ENCODE measurements at regions not wholly inside any gene's neighbourhood (a gene's known extent, or its start where the extent isn't known, plus 50 kb on each side); places are given as distances from the start of the nearest gene placed in this dataset.

GRCh38 chr14:98280436-98280835 is 991.6 kb downstream of the BCL11B start:
- no peak for DNase-seq

GRCh38 chr14:98288825-98289224 is 983.2 kb downstream of the BCL11B start:
- no peak for DNase-seq

- DNase-seq: no peak
These were observed 981.4 kb downstream of the BCL11B start for GRCh38 chr14:98290596-98290995.

GRCh38 chr14:98292191-98292590 is 979.8 kb downstream of the BCL11B start:
- DNase-seq: no peak

GRCh38 chr14:98293576-98293975 is 978.4 kb downstream of the BCL11B start:
- no peak for DNase-seq

GRCh38 chr14:98296895-98297294 is 975.1 kb downstream of the BCL11B start:
- no peak for DNase-seq

- DNase-seq: no peak
These were observed 974.4 kb downstream of the BCL11B start for GRCh38 chr14:98297567-98297966.

GRCh38 chr14:98298481-98299244 is 973.3 kb downstream of the BCL11B start:
- no peak for DNase-seq

GRCh38 chr14:98301681-98302080 is 970.3 kb downstream of the BCL11B start:
- no peak for DNase-seq

- DNase-seq: no peak
These were observed 967.4 kb downstream of the BCL11B start for GRCh38 chr14:98304574-98304973.

- DNase-seq: no peak
These were observed 962.4 kb downstream of the BCL11B start for GRCh38 chr14:98309591-98309990.

- DNase-seq: no peak
These were observed 960.0 kb downstream of the BCL11B start for GRCh38 chr14:98312006-98312405.

- no peak for DNase-seq
These were observed 950.2 kb downstream of the BCL11B start for GRCh38 chr14:98321841-98322240.

GRCh38 chr14:98323836-98324235 is 948.2 kb downstream of the BCL11B start:
- no peak for DNase-seq

GRCh38 chr14:98325761-98326160 is 946.2 kb downstream of the BCL11B start:
- no peak for DNase-seq

GRCh38 chr14:98328496-98328895 is 943.5 kb downstream of the BCL11B start:
- DNase-seq: no peak

- no peak for DNase-seq
These were observed 937.8 kb downstream of the BCL11B start for GRCh38 chr14:98334186-98334585.

GRCh38 chr14:98341211-98341610 is 930.8 kb downstream of the BCL11B start:
- no peak for DNase-seq

- no peak for DNase-seq
These were observed 926.8 kb downstream of the BCL11B start for GRCh38 chr14:98345161-98345560.

GRCh38 chr14:98347686-98348085 is 924.3 kb downstream of the BCL11B start:
- DNase-seq: no peak

- no peak for DNase-seq
These were observed 923.5 kb downstream of the BCL11B start for GRCh38 chr14:98348505-98348904.

GRCh38 chr14:98350213-98350612 is 921.8 kb downstream of the BCL11B start:
- no peak for DNase-seq

GRCh38 chr14:98364961-98365360 is 907.0 kb downstream of the BCL11B start:
- no peak for DNase-seq

GRCh38 chr14:98366429-98366828 is 905.6 kb downstream of the BCL11B start:
- no peak for DNase-seq

GRCh38 chr14:98368221-98368620 is 903.8 kb downstream of the BCL11B start:
- peak; percentile 66 for DNase-seq
